A673 (cell line): ENCODE measurements at regions not wholly inside any gene's neighbourhood (a gene's known extent, or its start where the extent isn't known, plus 50 kb on each side); places are given as distances from the start of the nearest gene placed in this dataset.

Source experiments
- BruUV-seq: library from RNA; stranded (reverse); fragments of 400-500 nt; replicated peaks from 2 replicates; lab custom pipeline; 2021; lab: Mats Ljungman, UMichigan
- CTCF ChIA-PET: fragments of 300-600 bp; sonication (Branson Sonifier 250); formaldehyde crosslinking; loops from one replicate; lab custom pipeline; 2022; ENCODE audit warnings: antibody characterized with exemption; lab: Charles Lee
- POLR2A ChIA-PET: fragments of 300-600 bp; sonication (Branson Sonifier 250); formaldehyde crosslinking; loops from one replicate; lab custom pipeline; 2022; ENCODE audit warnings: antibody characterized with exemption; ENCODE audit not compliant: low non-redundant PET; lab: Charles Lee
- DNase-seq: peaks from one replicate; pipeline ENCODE4 v3.0.0-alpha.2; 2015; ENCODE audit warnings: low spot score
- H3K27ac ChIP-seq: fragments of 200-600 bp; sonication (generic); 2 replicates; pipeline ENCODE4 v1.5.1; 2016; ENCODE audit warnings: mixed run types, low read depth, mild to moderate bottlenecking, mixed read lengths, antibody characterized with exemption, low read length; ENCODE audit not compliant: poor library complexity, severe bottlenecking
- H3K27me3 ChIP-seq: fragments of 200-600 bp; sonication (generic); replicated peaks from 2 replicates; pipeline ENCODE4 v1.6.1; 2017; ENCODE audit warnings: mixed run types, low read depth, mild to moderate bottlenecking, mixed read lengths, antibody characterized with exemption, low read length; ENCODE audit not compliant: insufficient read depth, poor library complexity
- H3K36me3 ChIP-seq: fragments of 200-600 bp; sonication (generic); 2 replicates; pipeline ENCODE4 v1.6.1; 2016; ENCODE audit warnings: mixed run types, mild to moderate bottlenecking, mixed read lengths, antibody characterized with exemption, low read length; ENCODE audit not compliant: insufficient read depth, poor library complexity, severe bottlenecking
- H3K4me1 ChIP-seq: fragments of 200-600 bp; sonication (generic); 2 replicates; pipeline ENCODE4 v1.6.1; 2017; ENCODE audit warnings: mixed run types, mild to moderate bottlenecking, mixed read lengths, antibody characterized with exemption, low read length; ENCODE audit not compliant: insufficient read depth, poor library complexity, severe bottlenecking
- H3K4me3 ChIP-seq: fragments of 200-600 bp; sonication (generic); 2 replicates; pipeline ENCODE4 v1.5.1; 2016; ENCODE audit warnings: low read depth, mixed run types, mild to moderate bottlenecking, mixed read lengths, low read length; ENCODE audit not compliant: poor library complexity, severe bottlenecking
- H3K9me3 ChIP-seq: fragments of 200-600 bp; sonication (generic); 2 replicates; pipeline ENCODE4 v1.6.1; 2016; ENCODE audit warnings: mixed run types, low read depth, mild to moderate bottlenecking, mixed read lengths, antibody characterized with exemption, low read length; ENCODE audit not compliant: poor library complexity, severe bottlenecking
- CTCF ChIP-seq: fragments of 300-800, 200-600 bp; sonication (generic); conservative IDR thresholded peaks from 2 replicates; pipeline ENCODE4 v1.5.1; 2017; ENCODE audit warnings: low read depth, mild to moderate bottlenecking, antibody characterized with exemption, low read length, moderate library complexity, mixed read lengths
- EZH2 ChIP-seq: fragments of 200-600 bp; sonication (generic); IDR thresholded peaks from 2 replicates; pipeline ENCODE4 v1.6.1; 2017; ENCODE audit warnings: borderline replicate concordance, low read depth, mild to moderate bottlenecking, mixed read lengths, antibody characterized with exemption, low read length; ENCODE audit not compliant: poor library complexity, severe bottlenecking
- intact Hi-C: fragments of 100-400 bp; cut with micrococcal nuclease; formaldehyde crosslinking; loops from one replicate; pipeline ENCODE4 v1.10.0; 2022; ENCODE audit not compliant: unreplicated experiment

DNA sequence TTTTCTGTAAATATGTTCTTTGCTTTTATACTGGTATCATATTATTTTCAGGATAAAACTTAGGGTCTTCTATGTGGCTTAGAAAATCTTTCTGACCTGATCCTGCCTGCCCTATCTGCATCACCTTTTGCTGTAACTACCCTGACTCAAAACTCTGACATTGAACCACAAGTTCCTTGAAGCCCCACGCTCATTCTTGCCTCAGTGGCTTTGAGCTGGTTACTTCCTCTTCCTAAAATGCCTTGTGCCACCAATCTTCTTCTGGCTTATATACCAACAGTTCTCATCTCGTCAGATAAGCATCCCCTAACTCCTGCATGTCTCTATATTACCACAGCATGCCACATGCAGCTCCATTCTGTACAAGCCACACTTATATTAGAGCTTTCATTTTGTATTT lies 84.5 kb upstream of the LRRC7 start:
- no peak overlapping the region for H3K4me3 ChIP-seq
- no peak for TF ChIP-seq CTCF
- TF ChIP-seq EZH2: no peak
- H3K9me3 ChIP-seq: no peaks in the 10 kb centered on the region
- POLR2A ChIA-PET: no interaction called here
- H3K36me3 ChIP-seq: no peaks in the 10 kb centered on the region
- BruUV-seq: no TSS peak
- peaks cover 11% of the 10 kb centered on the region for H3K4me1 ChIP-seq
- intact Hi-C loops: no loop called here
- H3K27me3 ChIP-seq: no peaks in the 10 kb centered on the region
- CTCF ChIA-PET: no interaction called here
- H3K27ac ChIP-seq: no peak overlapping the region
- no peak for DNase-seq

DNA sequence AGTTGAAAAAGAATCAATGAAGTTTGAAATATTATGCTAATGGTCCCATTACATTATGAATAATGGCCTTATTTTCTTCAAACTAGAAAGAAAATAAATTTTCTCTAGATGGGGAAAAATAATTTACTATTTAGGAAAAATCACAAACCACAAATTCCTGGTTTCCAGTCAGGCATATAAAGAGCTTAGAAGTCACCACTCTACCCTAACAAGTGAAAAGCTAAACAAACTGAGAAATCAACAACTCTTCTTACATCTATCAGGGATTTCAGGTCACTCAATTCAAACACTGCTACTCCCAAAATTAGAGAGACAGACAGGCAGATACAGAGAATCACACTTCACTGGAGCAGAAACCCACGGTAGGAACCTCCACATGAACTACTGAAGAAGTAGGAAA lies 82.1 kb upstream of the LRRC7 start:
- Histone ChIP-seq H3K36me3 (no peaks in the 10 kb centered on the region), H3K27ac (no peak overlapping the region), H3K27me3 (no peaks in the 10 kb centered on the region), H3K4me1 (no peaks in the 10 kb centered on the region), H3K9me3 (no peaks in the 10 kb centered on the region), H3K4me3 (no peak overlapping the region)
- intact Hi-C loops: no loop called here
- TF ChIP-seq CTCF (no peak), EZH2 (no peak)
- DNase-seq: no peak
- BruUV-seq: no TSS peak
- ChIA-PET POLR2A (no interaction called here), CTCF (no interaction called here)

DNA sequence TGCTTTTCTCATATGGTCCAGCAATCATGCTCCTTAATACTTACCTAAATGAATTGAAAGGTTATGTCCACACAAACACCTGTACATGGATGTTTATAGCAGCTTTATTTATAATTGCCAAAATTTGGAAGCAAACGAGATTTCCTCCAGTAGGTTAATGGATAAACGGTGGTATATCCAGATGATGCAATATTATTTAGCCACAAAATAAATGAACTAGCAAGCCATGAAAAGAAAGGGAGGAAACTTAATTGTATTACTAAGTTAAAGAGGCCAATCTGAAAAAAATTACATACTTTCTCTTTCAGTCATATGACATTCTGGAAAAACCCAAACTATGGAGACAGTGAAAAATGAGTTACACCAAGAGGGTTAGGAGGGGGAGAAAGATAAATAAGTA lies 76.3 kb upstream of the LRRC7 start:
- intact Hi-C loops: no loop called here

More for the DNA sequence above, 76.3 kb upstream of the LRRC7 start:
- POLR2A ChIA-PET: no interaction called here
- Histone ChIP-seq H3K4me3 (no peak overlapping the region), H3K27me3 (no peaks in the 10 kb centered on the region), H3K9me3 (no peaks in the 10 kb centered on the region), H3K4me1 (no peaks in the 10 kb centered on the region), H3K36me3 (no peaks in the 10 kb centered on the region), H3K27ac (no peak overlapping the region)
- CTCF ChIA-PET: no interaction called here
- DNase-seq: no peak
- TF ChIP-seq CTCF (no peak), EZH2 (no peak)
- BruUV-seq: no TSS peak
